ENCODE measurements at regions not wholly inside any gene's neighbourhood (a gene's known extent, or its start where the extent isn't known, plus 50 kb on each side); places are given as distances from the start of the nearest gene placed in this dataset.

- Histone ChIP-seq H3K27ac (ENCODE audit: low read depth, low read length, poor library complexity, severe bottlenecking) (no peak overlapping the region), H3K36me3 (ENCODE audit: insufficient read depth, low read length, poor library complexity, severe bottlenecking) (no peaks in the 10 kb centered on the region), H3K4me3 (ENCODE audit: low read depth, low read length, poor library complexity, severe bottlenecking) (no peak overlapping the region), H3K27me3 (replicated peaks; ENCODE audit: insufficient read depth, low read depth, low read length, poor library complexity) (no peaks in the 10 kb centered on the region), H3K9me3 (ENCODE audit: low read depth, low read length, poor library complexity, severe bottlenecking) (no peaks in the 10 kb centered on the region), H3K4me1 (ENCODE audit: insufficient read depth, low read length, poor library complexity, severe bottlenecking) (no peaks in the 10 kb centered on the region)
- ChIA-PET CTCF (no interaction called here), POLR2A (ENCODE audit: low non-redundant PET) (no interaction called here)
- no peak for TF ChIP-seq CTCF (conservative IDR thresholded peaks at IDR 0.05; ENCODE audit: low read depth, low read length)
- no peak for TF ChIP-seq EZH2 (IDR thresholded peaks at IDR 0.05; ENCODE audit: borderline replicate concordance, low read depth, low read length, poor library complexity, severe bottlenecking)
- intact Hi-C loops (cut with micrococcal nuclease; ENCODE audit: unreplicated experiment) = no loop called here
- no peak for DNase-seq (ENCODE audit: low spot score)
- BruUV-seq (replicated peaks) = no TSS peak
These were observed 394.7 kb upstream of the ASIC2 start for GRCh38 chr17:33687831-33688230.

- Histone ChIP-seq H3K27ac (ENCODE audit: low read depth, low read length, poor library complexity, severe bottlenecking) (no peak overlapping the region), H3K9me3 (ENCODE audit: low read depth, low read length, poor library complexity, severe bottlenecking) (no peaks in the 10 kb centered on the region), H3K4me1 (ENCODE audit: insufficient read depth, low read length, poor library complexity, severe bottlenecking) (no peaks in the 10 kb centered on the region), H3K27me3 (replicated peaks; ENCODE audit: insufficient read depth, low read depth, low read length, poor library complexity) (no peaks in the 10 kb centered on the region), H3K36me3 (ENCODE audit: insufficient read depth, low read length, poor library complexity, severe bottlenecking) (no peaks in the 10 kb centered on the region), H3K4me3 (ENCODE audit: low read depth, low read length, poor library complexity, severe bottlenecking) (no peak overlapping the region)
- intact Hi-C loops (cut with micrococcal nuclease; ENCODE audit: unreplicated experiment) = no loop called here
- POLR2A ChIA-PET (ENCODE audit: low non-redundant PET) = no interaction called here
- BruUV-seq (replicated peaks) = no TSS peak
- TF ChIP-seq EZH2 (IDR thresholded peaks at IDR 0.05; ENCODE audit: borderline replicate concordance, low read depth, low read length, poor library complexity, severe bottlenecking) (no peak), CTCF (conservative IDR thresholded peaks at IDR 0.05; ENCODE audit: low read depth, low read length) (no peak)
- DNase-seq (ENCODE audit: low spot score) = no peak
- CTCF ChIA-PET = no interaction called here
These were observed 395.7 kb upstream of the ASIC2 start for GRCh38 chr17:33688771-33689170.

- no peak for DNase-seq (ENCODE audit: low spot score)
- no peak overlapping the region for H3K4me3 ChIP-seq (ENCODE audit: low read depth, low read length, poor library complexity, severe bottlenecking)
- ChIA-PET CTCF (interaction anchor here (0.5 to 1.0 kb wide), 2 partner anchors 23 to 61 kb away, joined by 3 to 4 read pairs; no protein-coding TSS in a partner anchor), POLR2A (ENCODE audit: low non-redundant PET) (no interaction called here)
- H3K36me3 ChIP-seq (ENCODE audit: insufficient read depth, low read length, poor library complexity, severe bottlenecking) = no peaks in the 10 kb centered on the region
- no peaks in the 10 kb centered on the region for H3K4me1 ChIP-seq (ENCODE audit: insufficient read depth, low read length, poor library complexity, severe bottlenecking)
- no peaks in the 10 kb centered on the region for H3K9me3 ChIP-seq (ENCODE audit: low read depth, low read length, poor library complexity, severe bottlenecking)
- no peak for TF ChIP-seq EZH2 (IDR thresholded peaks at IDR 0.05; ENCODE audit: borderline replicate concordance, low read depth, low read length, poor library complexity, severe bottlenecking)
- TF ChIP-seq CTCF (conservative IDR thresholded peaks at IDR 0.05; ENCODE audit: low read depth, low read length) = no peak
- H3K27me3 ChIP-seq (replicated peaks; ENCODE audit: insufficient read depth, low read depth, low read length, poor library complexity) = no peaks in the 10 kb centered on the region
- no TSS peak for BruUV-seq (replicated peaks)
- H3K27ac ChIP-seq (ENCODE audit: low read depth, low read length, poor library complexity, severe bottlenecking) = no peak overlapping the region
- intact Hi-C loops (cut with micrococcal nuclease; ENCODE audit: unreplicated experiment) = no loop called here
These were observed 396.6 kb upstream of the ASIC2 start for GRCh38 chr17:33689725-33690124.
